Hematopoietic multipotent progenitor cell treated with erythropoietin and hydrocortisone succinate and interleukin-3 and kit ligand, for 17 days (in vitro differentiated cells): ENCODE measurements at regions not wholly inside any gene's neighbourhood (a gene's known extent, or its start where the extent isn't known, plus 50 kb on each side); places are given as distances from the start of the nearest gene placed in this dataset.

Experiments
- DNase-seq: peaks from one replicate; pipeline ENCODE4 v3.0.0-alpha.2; 2015; ENCODE audit warnings: low spot score

DNA sequence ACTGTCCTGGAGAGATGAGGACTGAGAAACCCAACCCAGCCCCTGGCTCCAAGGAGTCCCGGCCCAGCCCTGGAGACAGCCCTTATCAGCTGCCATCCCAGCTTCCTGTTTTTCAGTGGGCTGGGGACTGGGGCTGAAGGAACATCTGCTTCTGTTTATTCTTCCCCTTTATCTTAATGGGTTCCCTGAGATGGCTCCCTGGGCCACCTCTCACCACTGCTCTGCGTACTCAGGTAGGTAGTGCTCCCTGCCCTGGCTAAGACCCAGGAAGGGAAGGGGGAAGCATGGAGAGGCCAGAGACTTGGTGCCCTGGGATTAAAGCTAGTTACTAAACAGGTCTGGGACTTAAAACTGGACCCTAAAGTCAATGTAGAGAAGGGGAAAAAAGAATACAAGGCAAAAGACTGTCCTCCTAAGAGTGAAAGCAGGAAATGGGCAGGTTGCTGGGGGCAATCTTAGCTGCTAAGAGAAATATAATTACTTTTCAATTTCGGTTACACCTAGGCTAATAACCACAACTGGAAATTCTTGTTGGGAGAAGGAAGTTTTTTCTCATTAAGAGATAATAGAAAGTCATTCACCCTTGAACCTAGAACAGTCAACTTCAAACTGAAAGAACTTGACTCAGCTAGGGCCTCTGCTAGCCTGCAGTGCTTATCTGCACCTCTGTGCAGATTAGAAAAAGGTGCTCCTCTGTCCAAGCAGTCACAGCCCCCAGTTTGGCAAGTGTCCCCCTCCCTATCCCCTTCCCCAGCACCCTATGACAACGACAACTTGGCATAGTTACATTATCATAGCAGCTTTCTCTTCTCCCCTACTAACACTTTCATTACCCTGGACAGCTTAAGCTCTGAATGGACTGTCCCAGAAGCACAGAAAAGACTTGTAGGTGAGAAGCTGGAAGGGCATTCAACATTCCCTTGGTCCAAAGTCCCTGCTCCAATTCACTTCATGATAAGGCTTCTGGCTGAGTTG is 65.6 kb upstream of the KDM7A start:
- peak; percentile 35 for DNase-seq

DNA sequence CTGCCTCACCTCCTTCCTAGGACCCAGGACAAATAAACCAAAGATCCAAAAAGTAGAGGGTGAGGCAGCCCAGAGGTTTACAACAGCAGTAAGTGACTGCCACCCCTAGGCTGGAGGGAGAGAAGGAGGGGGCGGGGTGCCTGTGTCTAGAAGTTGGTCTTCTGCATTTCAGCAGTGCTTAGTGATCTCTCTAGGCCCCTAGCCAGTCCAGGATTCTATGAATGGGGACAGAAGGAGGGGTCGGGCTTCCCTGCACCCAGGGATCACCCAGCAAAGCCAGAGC is 62.8 kb upstream of the KDM7A start:
- no peak for DNase-seq

DNA sequence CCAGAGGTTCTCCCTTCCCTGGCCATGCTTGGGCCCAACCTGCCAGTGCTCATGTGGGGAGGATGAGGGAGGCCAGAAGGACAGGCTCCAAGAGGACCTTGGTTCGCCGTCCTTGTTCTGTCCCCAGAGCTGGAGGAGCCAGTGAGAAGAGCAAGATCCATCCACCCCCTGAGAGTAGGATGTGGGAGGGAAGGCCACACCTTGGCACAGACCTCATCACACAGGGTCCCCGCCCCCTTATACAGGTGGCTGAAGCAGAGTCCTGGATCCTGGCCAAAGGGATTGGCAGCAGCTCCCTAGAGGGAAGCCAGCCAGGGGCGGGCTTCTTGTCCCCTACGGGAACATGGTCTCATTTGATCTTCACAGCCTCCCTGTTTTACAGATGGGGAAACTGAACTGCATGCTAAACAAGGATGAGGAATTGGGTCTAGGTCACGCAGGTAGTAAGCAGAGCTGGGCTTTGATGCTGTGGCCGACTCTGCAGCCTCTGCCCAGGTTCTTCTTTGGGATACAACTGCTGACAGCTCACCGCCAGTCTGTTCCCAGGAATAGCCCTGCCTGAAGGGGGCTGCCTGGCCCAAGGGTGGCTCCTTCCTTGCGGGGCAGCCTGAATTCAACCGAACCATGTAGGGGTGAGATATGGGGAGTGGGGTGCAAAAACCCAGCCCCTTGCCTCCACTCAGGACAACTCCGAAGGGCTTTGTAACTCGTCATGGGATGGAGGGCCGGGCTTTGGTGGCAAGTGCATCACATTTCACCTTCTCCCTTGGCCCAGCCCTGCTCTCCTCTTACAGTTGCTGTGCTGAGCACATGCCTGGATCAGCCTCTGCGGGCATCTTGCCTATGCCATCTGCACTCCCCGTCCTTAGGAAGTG is 62.2 kb upstream of the KDM7A start:
- no peak for DNase-seq

DNA sequence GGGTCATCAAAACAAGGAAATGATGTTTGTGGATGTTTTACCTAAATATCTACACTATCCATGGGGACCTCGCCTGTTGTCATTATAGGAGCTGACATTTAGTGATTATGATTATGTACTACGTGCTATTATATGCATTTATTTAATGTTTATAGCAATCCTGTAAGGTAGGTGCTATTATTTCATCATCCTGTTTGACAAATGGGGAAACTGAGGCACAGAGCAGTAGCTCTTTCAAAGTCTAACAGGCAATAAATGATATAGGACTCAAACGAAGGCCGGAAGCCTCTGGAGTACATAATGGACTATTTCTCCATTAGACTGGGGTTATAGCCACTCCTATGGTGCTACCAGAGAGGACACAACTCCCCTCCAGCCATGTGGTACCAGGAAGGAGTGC is 60.6 kb upstream of the KDM7A start:
- DNase-seq: no peak

DNA sequence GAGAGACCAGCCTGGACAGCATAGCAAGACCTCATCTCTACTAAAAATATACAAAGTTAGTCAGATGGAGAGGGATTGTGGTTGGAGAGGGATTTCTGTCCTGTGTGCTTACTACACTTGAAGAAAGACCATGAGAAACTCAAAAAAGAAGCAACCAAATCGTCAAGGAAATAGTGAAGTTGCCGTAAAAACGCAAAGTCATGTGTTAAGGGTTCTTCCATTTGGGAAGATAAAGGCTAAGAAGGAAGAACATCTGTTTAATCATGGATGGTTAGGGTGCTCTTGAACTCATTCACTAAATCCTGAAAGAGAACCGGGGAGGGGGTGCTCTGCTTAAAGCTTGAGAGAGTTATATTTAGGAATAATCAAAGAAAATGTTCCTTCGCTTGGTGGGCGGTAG is 59.8 kb upstream of the KDM7A start:
- DNase-seq: no peak

DNA sequence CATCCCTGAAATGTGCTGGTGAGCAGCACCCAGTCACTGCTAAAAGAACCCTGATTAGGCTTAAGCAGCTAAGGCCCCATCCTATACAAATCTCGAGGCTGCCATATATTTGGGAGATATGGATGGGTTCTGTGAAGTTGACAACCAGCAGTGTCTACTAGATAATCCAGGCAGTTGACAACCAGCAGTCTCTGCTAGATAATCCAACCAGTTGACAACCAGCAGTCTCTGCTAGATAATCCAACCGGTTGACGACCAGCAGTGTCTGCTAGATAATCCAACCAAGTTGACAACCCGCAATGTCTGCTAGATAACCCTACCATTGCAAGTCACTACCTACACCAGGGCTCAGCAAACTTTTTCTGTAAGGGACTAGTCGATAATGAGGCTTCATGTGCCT is 58.3 kb upstream of the KDM7A start:
- DNase-seq: peak; percentile 65

DNA sequence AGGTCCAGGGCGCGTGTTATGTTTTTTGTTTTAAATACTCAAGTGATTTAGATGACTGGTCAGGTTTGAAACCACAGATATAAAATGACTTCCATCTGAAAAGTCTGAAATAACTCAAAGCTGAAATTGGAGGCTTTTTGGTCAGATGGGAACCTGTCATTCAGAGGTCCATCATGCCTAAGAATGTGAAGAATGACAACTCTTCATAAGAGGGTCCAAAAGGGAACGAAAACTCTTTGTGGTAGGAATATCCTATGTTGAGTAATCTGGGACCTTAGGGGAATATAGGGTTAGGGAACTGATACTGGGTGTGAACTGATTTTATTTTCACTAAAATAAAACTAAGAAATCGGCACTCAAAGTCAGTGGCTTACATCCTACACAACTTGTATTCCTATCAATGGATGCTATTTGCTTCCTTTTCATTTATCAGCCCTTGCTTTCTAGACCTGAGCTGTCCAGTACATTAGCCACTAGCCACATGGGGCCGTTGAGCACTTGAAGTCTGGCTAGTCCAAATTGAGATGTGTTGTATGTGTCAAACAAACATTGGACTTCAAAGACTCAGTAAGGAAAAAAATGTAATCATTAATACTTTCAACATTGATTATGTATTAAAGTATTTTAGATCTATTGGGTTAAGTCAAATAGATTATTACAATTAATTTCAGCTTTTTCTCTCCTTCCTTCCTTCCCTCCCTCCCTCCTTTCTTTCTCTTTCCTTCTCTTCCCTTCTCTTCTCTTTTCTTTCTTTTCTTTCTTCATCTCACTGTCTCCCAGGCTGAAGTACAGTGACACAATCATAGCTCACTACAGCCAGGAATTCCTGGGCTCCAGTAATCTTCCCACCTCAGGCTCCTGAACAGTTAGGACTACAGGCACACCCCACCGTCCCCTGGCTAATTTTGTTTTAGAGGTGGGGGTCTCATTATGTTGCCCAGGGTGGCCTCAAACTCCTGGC is 56.5 kb upstream of the KDM7A start:
- DNase-seq: no peak

DNA sequence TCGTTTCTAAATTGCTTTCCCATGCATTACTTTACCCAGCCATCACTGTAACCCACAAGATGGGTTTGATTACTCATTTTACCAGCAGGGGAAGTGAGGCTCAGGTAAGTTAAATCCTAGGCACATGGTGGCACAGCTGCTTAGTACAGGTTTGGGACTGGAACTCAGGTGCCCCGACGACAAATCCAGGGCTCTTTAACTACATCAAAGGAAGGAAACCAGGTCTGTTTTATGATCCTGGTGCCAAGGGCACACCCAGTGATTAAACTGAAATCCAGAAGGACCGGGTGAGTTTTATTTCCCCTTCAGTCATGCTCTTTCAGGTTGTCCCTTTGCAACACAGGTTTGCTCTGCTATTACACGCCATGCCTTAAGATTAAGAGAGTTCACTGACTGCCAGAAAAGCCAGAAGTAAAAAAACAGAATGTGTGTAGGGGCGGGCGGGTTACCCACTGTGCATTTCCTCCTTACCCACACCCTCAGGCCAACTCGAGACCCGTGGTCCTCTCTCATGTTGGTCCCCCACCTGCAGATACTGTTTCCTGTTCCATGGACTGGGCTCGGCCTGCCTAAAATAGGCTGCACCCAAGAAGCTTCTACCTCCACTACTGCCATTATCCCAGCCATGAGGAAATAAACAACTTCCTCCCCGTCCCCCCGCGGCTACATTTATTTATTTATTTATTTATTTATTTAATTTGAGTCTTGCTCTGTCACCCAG is 55.1 kb upstream of the KDM7A start:
- peak; percentile 30 for DNase-seq

DNA sequence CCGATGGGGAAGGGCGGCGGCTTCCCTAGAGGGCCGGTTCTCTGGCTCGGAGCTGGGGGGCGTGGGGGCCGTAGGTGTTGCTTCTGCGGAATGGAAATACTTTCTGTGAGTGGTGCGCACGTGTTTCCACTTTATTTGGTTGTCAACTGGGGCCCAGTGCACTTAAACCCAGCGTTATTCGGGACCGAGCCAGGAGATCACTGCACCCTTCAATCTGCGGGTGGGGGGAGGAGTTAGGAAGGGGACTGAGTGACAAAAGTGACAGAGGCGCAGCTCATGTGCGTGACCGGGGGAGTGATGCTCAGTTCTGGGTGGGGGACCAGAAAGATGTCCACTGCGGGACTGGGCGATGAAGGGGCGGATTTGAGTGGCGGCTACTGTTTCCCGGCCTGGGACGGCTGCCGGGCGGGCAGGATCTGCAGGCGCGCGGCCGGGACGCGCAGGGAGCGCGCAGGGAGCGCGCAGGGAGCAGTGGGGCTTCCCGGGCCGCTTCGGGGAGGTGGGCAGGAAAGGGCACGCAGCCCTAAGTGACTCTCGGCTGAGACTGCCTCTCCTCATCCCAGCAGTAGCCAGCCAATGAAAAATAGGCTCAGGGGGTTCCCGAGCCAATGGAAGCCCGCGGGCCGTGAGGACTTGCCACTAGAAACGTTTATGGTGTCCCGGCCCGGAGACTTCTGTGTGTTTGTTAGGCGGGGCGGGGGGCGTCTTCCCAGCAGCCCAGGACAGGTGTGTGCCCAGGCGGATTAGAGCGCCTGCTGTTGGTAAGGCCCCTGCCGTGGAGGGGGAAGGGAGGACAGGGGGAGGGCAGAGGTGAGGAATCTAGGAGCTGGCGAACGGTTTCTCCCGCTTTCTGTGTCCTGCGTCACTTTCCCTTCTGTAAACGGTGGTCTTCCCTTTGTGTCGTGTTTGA is 54.3 kb upstream of the KDM7A start:
- no peak for DNase-seq

DNA sequence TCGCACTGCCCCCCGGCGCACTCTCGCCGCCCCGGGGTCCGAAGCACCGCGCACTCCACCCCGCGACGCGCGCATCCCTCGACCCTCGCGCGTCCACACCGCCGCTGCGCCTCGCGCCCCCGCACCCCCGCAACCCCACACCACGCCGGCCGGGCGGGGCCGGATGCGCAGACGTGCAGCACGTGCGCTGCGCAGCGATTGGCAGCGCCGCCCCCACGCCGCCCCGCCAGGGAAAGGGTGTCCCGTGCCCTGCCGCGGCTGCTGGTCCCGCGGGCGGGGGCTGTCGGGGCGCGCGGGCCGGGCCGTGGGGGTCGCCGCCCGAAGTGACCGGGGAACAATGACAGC is 53.7 kb upstream of the KDM7A start:
- peak; percentile 31 for DNase-seq

DNA sequence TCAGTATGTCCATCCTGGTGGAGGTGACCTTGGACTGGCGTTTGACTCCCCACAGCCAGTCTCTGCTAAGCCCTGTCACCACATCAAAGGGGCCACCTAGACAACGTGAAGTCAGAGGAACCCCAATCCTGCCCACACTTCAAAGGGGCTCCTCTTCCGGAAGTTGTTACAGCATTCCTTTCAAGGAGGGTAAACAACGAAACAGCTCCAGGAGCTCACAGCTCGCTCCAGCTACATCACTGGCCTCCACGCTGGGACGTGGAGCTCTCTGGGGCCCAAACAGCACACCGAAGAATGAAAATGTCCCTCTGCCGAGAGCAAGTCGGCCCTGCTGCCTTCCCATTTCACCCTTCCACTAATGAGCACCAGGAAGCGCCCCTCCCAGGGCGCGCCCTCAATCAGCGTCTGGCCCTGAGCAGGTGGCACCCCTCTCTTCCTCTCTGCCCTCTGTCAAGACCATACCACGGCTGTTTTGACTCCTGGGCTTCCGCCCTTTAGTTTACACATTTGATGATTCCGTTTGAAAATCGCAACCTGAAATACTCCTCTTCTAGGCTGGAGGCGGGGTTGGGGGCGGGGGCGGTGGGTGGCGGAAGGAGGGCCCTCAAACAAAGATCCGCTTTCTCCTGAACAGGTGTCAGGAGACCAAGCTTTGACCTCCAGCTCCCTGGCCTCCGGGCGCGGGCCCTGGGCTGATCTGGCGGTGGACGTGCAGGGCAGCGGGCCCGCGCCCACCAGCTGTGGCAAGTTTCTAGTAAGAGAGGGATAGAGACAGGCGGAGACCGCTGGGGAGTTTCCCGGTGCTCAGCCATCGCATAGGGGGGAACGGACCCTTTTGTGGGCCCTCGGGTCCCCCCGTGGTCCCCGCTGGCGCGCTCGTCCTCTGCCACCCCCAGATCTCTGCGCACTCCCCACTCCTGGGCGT is 53.1 kb upstream of the KDM7A start:
- peak; percentile 45 for DNase-seq

DNA sequence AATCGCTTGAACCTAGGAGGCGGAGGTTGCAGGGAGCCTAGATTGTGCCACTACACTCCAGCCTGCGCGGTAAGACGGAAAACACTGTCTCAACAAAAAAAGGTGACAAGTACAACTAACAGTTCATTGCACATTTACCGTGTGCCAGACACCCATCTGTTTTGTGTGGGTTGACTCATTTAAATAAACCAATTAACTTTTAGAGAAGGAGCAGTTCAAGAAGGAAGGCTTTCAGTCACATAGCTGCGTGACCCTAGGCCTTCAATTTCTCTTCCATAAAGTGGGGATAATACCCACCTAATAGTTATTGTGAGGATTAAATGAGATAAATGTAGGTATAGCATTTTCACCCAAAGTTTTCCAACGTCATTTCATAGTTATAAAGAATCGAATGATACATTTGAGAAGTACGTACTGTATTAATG is 52.3 kb upstream of the KDM7A start:
- DNase-seq: no peak
